HG03045 (cell line): ENCODE measurements at regions not wholly inside any gene's neighbourhood (a gene's known extent, or its start where the extent isn't known, plus 50 kb on each side); places are given as distances from the start of the nearest gene placed in this dataset.
"Not testable (repeated sequence)": the region's sequence is repeated elsewhere in the genome, so short reads cannot be mapped to it uniquely, and the experiment has no call there.

ENCODE experiments used
- ATAC-seq: cut with Tn5 transposase; IDR thresholded peaks from one replicate; pipeline ENCODE4 v1.9.1; 2021; ENCODE audit warnings: mild to moderate bottlenecking, moderate library complexity; ENCODE audit not compliant: unreplicated experiment

- ATAC-seq, result peak; percentile 88
These were observed 59.7 kb downstream of the RAP2B start for GRCh38 chr3:153221748-153222162.

- not testable (repeated sequence) for ATAC-seq
These were observed 64.9 kb downstream of the RAP2B start for GRCh38 chr3:153226877-153227276.

DNA sequence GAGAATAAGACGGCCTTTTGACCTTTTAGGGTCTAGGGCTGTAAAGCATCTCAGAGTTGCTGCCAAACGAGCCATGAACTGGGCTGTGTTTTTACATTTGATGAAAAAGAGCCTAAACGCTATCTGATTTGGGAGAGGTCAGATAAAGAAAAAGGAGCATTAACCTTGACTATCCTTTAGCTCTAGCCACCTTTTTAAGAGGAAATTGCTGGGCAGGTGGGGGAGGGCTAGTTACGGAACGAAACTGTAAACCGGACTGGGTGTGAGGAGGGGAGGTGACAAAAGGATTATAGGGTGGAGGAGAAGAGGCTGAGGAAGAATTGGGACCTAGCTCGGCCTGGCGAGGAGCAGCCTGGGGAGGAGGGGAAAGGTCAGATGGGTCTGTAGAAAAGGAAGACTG, 68.4 kb downstream of the RAP2B start:
- not testable (repeated sequence) for ATAC-seq

DNA sequence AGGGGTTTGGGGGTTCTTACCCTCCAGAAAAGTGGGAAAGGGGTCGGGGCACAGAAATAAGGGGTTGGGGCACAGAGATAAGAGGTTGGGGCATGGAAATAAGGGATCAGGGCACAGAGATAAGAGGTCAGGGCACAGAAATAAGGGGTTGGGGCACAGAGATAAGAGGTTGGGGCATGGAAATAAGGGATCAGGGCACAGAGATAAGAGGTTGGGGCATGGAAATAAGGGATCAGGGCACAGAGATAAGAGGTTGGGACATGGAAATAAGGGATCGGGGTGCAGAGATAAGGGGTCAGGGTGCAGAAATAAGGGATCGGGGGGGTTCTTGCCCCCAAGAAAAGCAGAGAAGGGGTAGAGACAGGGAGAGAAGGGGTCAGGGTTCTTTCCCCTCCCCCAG, 69.2 kb downstream of the RAP2B start:
- ATAC-seq, result not testable (repeated sequence)

DNA sequence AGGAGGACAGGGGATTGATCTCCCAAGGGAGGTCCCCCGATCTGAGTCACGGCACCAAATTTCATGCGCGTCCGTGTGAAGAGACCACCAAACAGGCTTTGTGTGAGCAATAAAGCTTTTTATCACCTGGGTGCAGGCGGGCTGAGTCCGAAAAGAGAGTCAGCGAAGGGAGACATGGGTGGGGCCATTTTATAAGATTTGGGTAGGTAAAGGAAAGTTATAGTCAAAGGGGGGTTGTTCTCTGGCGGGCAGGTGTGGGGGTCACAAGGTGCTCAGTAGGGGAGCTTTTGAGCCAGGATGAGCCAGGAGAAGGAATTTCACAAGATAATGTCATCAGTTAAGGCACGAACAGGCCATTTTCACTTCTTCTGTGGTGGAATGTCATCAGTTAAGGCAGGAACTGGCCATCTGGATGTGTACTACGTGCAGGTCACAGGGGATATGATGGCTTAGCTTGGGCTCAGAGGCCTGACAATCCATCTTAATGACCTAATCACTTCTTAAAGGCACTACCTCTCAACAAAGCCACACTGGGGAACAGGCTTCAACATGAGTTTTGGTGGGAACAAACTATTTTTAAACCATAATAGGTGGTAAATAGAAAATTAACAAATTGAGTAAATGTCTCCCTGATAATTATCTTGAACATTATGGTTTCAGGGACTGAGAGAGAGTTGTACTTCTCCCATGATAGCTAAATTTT, 70.2 kb downstream of the RAP2B start:
- not testable (repeated sequence) for ATAC-seq

DNA sequence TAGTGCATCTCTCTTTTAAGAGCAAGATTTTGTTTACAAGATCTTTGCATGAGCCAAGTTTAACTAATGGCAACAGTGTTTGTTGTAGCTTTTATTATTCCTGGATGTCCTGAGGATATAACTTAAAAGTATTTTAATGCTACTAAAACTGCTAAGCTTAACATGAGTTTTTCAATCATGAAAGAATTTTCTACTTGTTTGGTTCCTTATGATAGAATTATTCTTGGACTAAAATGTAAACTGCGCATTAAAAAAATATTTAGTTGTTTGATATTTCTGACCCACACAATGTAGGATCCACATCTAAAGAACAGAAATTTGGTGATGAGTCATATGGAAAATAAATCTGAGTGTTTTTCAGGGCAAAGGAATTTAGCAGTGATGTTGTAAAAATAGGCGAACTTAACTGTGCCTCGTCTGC, 70.8 kb downstream of the RAP2B start:
- ATAC-seq, result no peak

DNA sequence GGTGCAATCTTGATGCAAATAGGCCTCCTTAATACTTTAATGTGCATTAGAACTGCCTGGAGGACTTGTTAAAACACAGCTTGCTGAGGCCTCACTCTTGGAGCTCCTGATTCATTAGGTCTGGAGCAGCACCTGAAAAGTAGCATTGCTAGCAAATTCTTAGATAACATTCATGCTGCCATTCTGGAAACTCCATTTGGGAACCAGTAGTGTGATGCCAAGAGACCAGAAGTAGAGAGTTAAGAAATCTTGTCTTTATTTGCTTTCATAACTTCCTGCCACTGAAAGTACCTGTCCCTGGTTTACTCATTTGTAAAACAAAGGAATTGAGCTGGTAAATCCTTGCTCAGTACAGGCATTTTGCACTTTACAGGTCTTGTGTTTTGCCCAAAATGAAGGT, 72.0 kb downstream of the RAP2B start:
- no peak for ATAC-seq

GRCh38 chr3:153242896-153243295, 80.9 kb downstream of the RAP2B start:
- ATAC-seq, result no peak

- ATAC-seq, result no peak
These were observed 82.9 kb downstream of the RAP2B start for GRCh38 chr3:153244961-153245360.

DNA sequence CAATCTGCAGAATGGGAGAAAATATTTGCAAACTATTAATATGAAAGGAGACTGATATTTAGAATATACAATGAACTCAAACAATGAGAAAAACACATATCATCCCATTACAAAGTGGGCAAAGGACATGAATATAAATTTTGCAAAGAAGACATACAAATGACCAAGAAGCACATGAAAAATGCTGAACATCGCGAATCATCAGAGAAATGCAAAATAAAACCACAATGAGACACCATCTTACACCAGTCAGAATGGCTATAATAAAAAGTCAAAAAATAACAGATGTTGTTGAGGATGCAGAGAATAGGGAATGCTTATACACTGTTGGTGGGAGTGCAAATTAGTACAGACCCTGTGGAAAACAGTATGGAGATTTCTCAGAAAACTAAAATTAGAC, 83.6 kb downstream of the RAP2B start:
- no peak for ATAC-seq

GRCh38 chr3:153246331-153246730, 84.3 kb downstream of the RAP2B start:
- ATAC-seq, result no peak

- no peak for ATAC-seq
These were observed 84.8 kb downstream of the RAP2B start for GRCh38 chr3:153246806-153247205.

DNA sequence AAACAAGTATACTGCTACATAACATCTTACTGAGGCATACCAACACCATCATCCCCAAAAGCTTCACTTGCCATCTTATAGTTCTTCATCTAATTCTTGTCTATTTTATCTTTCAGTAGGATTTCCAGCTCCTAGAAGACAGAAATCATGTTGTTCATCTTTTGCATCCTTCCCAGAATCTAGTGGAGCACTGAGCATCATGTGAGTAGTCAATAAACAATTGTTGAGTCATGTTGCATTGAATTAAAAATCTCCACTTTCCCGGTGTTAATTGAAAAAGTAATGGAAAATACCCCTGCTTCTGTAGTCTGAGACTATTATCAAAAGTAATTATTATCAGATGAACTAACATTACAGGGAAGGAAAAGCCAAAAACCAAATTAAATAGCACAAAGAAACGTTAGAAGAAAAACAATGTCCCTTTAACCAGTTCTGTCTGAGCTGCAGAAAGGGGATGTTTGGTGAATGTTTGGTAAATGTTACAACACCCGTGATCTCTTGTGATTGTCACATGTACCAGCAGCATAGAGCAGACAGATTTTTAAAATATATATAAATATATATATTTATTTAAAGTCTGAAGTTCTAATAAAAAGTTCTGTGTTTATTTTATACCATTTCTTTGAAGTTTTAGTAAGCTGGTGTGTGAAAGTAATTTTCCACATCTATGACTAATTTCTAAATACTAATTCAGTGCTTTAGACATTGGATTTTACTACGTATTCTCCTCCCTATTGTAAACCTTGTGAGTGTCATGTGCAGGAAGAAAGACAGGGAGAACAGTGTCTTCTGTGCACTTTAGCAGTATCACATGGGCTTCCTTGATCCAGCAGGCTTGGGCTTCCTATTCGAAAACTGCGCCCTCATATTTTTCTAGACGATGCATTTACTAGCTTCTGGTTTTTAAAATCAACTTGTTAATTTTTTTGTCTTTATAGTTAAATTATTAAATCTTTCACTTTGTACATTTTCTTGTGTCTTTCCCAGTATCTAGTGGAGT, 85.6 kb downstream of the RAP2B start:
- ATAC-seq, result no peak

- ATAC-seq, result not testable (repeated sequence)
These were observed 86.8 kb downstream of the RAP2B start for GRCh38 chr3:153248835-153249234.

DNA sequence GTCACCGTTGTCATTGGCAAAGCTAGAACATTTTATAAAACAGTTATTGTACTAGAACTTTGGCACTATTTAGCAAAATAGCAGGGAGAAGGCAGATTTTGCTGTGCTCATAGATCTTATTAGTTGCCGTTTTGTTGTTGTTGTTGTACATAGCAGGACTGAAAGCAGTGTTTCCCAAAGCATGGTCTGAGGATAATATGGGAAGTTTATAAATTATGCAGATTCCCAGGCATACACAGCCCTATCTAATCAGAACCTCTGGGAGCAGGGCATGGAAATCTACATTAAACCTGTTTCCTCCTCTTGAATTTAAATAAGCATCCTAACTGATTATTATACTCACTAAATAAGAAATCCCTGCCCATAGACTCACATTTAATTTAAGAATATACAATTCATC, 87.9 kb downstream of the RAP2B start:
- no peak for ATAC-seq

- no peak for ATAC-seq
These were observed 88.4 kb downstream of the RAP2B start for GRCh38 chr3:153250446-153250845.

- no peak for ATAC-seq
These were observed 90.9 kb downstream of the RAP2B start for GRCh38 chr3:153252963-153253362.

GRCh38 chr3:153254361-153254760, 92.3 kb downstream of the RAP2B start:
- no peak for ATAC-seq

- ATAC-seq, result no peak
These were observed 95.8 kb downstream of the RAP2B start for GRCh38 chr3:153257673-153258351.

GRCh38 chr3:153259956-153260355, 97.9 kb downstream of the RAP2B start:
- ATAC-seq, result no peak

- no peak for ATAC-seq
These were observed 98.7 kb downstream of the RAP2B start for GRCh38 chr3:153260681-153261080.
